DND-41 (cell line): ENCODE measurements at regions not wholly inside any gene's neighbourhood (a gene's known extent, or its start where the extent isn't known, plus 50 kb on each side); places are given as distances from the start of the nearest gene placed in this dataset.

Source experiments
- ATAC-seq: fragments of 200-7000 bp; cut with Tn5 transposase; 3 replicates; pipeline ENCODE4 v1.9.1; 2021; ENCODE audit warnings: low read depth; ENCODE audit not compliant: insufficient read depth
- DNase-seq: peaks from one replicate; pipeline ENCODE4 v3.0.0-alpha.2; 2020
- H2AFZ ChIP-seq: 2 replicates; pipeline ENCODE4 v1.6.0; 2012; ENCODE audit warnings: low read depth, low read length
- H3K27ac ChIP-seq: 2 replicates; pipeline ENCODE4 v1.5.1; 2012; ENCODE audit warnings: low read length, inconsistent platforms
- H3K27me3 ChIP-seq: fragments of 200-600 bp; sonication (generic); 2 replicates; pipeline ENCODE4 v1.6.0; 2012; ENCODE audit warnings: low read length, mild to moderate bottlenecking, inconsistent platforms; ENCODE audit not compliant: insufficient read depth, poor library complexity
- H3K36me3 ChIP-seq: 2 replicates; pipeline ENCODE4 v1.5.1; 2012; ENCODE audit warnings: low read length, inconsistent platforms; ENCODE audit not compliant: insufficient read depth
- H3K4me1 ChIP-seq: 2 replicates; pipeline ENCODE4 v1.5.1; 2012; ENCODE audit warnings: mild to moderate bottlenecking, low read length; ENCODE audit not compliant: insufficient read depth
- H3K4me2 ChIP-seq: 2 replicates; pipeline ENCODE4 v1.6.0; 2012; ENCODE audit warnings: mild to moderate bottlenecking, moderate library complexity, low read length, inconsistent platforms; ENCODE audit not compliant: insufficient read depth
- H3K4me3 ChIP-seq, 2 experiments: fragments of 200-600 bp in 1 of 2; shearing (Covaris generic) in 1 of 2; 2 replicates each; pipeline ENCODE4 v1.5.1; 2012 to 2016; ENCODE audit warnings: inconsistent platforms in 2 of 2, low read length in 2 of 2, mild to moderate bottlenecking in 2 of 2, low read depth in 1 of 2, moderate library complexity in 1 of 2
- H3K79me2 ChIP-seq: 2 replicates; pipeline ENCODE4 v1.6.0; 2012; ENCODE audit warnings: low read length, inconsistent platforms; ENCODE audit not compliant: insufficient read depth
- H3K9ac ChIP-seq: 2 replicates; pipeline ENCODE4 v1.6.0; 2012; ENCODE audit warnings: low read depth, mild to moderate bottlenecking, inconsistent platforms, low read length, moderate library complexity
- H3K9me3 ChIP-seq: 2 replicates; pipeline ENCODE4 v1.5.1; 2012; ENCODE audit warnings: low read length, moderate library complexity, mild to moderate bottlenecking, inconsistent platforms; ENCODE audit not compliant: insufficient read depth, severe bottlenecking
- H4K20me1 ChIP-seq: 2 replicates; pipeline ENCODE4 v1.6.0; 2012; ENCODE audit warnings: low read length; ENCODE audit not compliant: insufficient read depth
- CTCF ChIP-seq: IDR thresholded peaks from 2 replicates; pipeline ENCODE4 v1.5.1; 2012; ENCODE audit warnings: borderline replicate concordance, low read length, moderate library complexity, mild to moderate bottlenecking; ENCODE audit not compliant: poor library complexity, severe bottlenecking; ENCODE audit errors: extremely low read depth
- EZH2 ChIP-seq: IDR thresholded peaks from 3 replicates; pipeline ENCODE4 v1.6.1; 2012; ENCODE audit warnings: borderline replicate concordance, low read depth, mild to moderate bottlenecking, moderate library complexity, low read length, inconsistent platforms; ENCODE audit not compliant: severe bottlenecking

GRCh38 chr9:79312686-79313421 lies 258.9 kb upstream of the TLE4 start:
- H3K79me2 ChIP-seq = no peaks in the 10 kb centered on the region
- no peak for TF ChIP-seq EZH2
- TF ChIP-seq CTCF = no peak
- no peaks in the 10 kb centered on the region for H3K27me3 ChIP-seq
- H4K20me1 ChIP-seq = no peaks in the 10 kb centered on the region
- DNase-seq (no peak), ATAC-seq (no peak)
- H3K9ac ChIP-seq = no peak overlapping the region
- no peak overlapping the region for H3K4me2 ChIP-seq
- H3K4me3 ChIP-seq = no peak overlapping the region
- H3K36me3 ChIP-seq = no peaks in the 10 kb centered on the region
- H3K4me1 ChIP-seq = no peaks in the 10 kb centered on the region
- no peaks in the 10 kb centered on the region for H3K9me3 ChIP-seq
- no peak overlapping the region for H3K27ac ChIP-seq
- H2AFZ ChIP-seq = no peak overlapping the region

- Histone ChIP-seq H3K4me1 (no peaks in the 10 kb centered on the region), H2AFZ (no peak overlapping the region), H3K79me2 (no peaks in the 10 kb centered on the region), H3K9me3 (no peaks in the 10 kb centered on the region), H3K27me3 (no peaks in the 10 kb centered on the region), H3K36me3 (no peaks in the 10 kb centered on the region), H3K27ac (no peak overlapping the region), H4K20me1 (no peaks in the 10 kb centered on the region), H3K4me3 (no peak overlapping the region), H3K9ac (no peak overlapping the region), H3K4me2 (no peak overlapping the region)
- no peak for DNase-seq
- no peak for ATAC-seq
- no peak for TF ChIP-seq CTCF
- no peak for TF ChIP-seq EZH2
Observed at GRCh38 chr9:79325501-79325900, 246.3 kb upstream of the TLE4 start.

DNA sequence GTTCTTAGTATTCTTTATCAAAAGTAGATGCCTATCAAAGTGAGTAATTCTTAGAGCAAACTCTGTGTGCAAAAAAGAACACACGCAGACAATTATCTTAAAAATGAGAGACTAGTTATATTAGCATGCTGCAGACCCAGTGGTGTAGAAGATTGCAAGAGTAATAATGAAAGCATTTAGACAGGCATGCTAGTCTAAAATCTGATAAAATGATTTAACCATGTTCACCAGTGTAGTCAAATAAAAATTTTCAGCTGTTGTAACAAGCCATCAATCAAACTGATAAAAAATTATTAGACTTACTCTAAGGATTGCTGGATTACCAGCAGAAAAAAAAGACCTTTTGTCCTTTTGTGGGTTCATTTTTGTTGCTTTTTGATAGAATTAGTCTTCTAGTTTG lies 241.9 kb upstream of the TLE4 start:
- Histone ChIP-seq H3K4me1 (no peaks in the 10 kb centered on the region), H3K9ac (no peak overlapping the region), H3K79me2 (no peaks in the 10 kb centered on the region), H3K27me3 (no peaks in the 10 kb centered on the region), H3K27ac (no peak overlapping the region), H3K4me2 (no peak overlapping the region), H3K36me3 (no peaks in the 10 kb centered on the region), H3K4me3 (no peak overlapping the region), H3K9me3 (no peaks in the 10 kb centered on the region), H2AFZ (no peak overlapping the region), H4K20me1 (no peaks in the 10 kb centered on the region)
- TF ChIP-seq EZH2 (no peak), CTCF (no peak)
- ATAC-seq = no peak
- DNase-seq = no peak
